H9 (cell line): ENCODE measurements at regions not wholly inside any gene's neighbourhood (a gene's known extent, or its start where the extent isn't known, plus 50 kb on each side); places are given as distances from the start of the nearest gene placed in this dataset.

Experiments
- DNase-seq: peaks from one replicate; pipeline ENCODE4 v3.0.0-alpha.2; 2017
- H2AFZ ChIP-seq: one replicate; pipeline ENCODE4 v1.6.1; 2013; ENCODE audit warnings: mild to moderate bottlenecking, low read length, control low read depth, moderate library complexity
- H2AK5ac ChIP-seq: 2 replicates; pipeline ENCODE4 v1.6.1; 2013; ENCODE audit warnings: low read length, control low read depth, mixed read lengths; ENCODE audit not compliant: insufficient read length
- H2BK120ac ChIP-seq: one replicate; pipeline ENCODE4 v1.6.1; 2013; ENCODE audit warnings: low read depth, mild to moderate bottlenecking, low read length, control low read depth, inconsistent platforms; ENCODE audit not compliant: poor library complexity, severe bottlenecking
- H2BK12ac ChIP-seq: 2 replicates; pipeline ENCODE4 v1.6.1; 2013; ENCODE audit warnings: low read length, control low read depth, mixed read lengths, low read depth; ENCODE audit not compliant: insufficient read length
- H2BK15ac ChIP-seq: 2 replicates; pipeline ENCODE4 v1.6.1; 2013; ENCODE audit warnings: low read depth, low read length, control low read depth
- H2BK20ac ChIP-seq: one replicate; pipeline ENCODE4 v1.6.1; 2013; ENCODE audit warnings: low read depth, mild to moderate bottlenecking, low read length, control low read depth, inconsistent platforms; ENCODE audit not compliant: poor library complexity, severe bottlenecking
- H2BK5ac ChIP-seq: 2 replicates; pipeline ENCODE4 v1.6.1; 2013; ENCODE audit warnings: low read length, control low read depth, mixed read lengths; ENCODE audit not compliant: insufficient read length
- H3K14ac ChIP-seq: 2 replicates; pipeline ENCODE4 v1.6.1; 2013; ENCODE audit warnings: low read length, control low read depth; ENCODE audit not compliant: insufficient read depth
- H3K18ac ChIP-seq: 2 replicates; pipeline ENCODE4 v1.6.1; 2013; ENCODE audit warnings: low read depth, mild to moderate bottlenecking, mixed read lengths, low read length, control low read depth; ENCODE audit not compliant: insufficient read length
- H3K23ac ChIP-seq: 2 replicates; pipeline ENCODE4 v1.6.1; 2013; ENCODE audit warnings: low read length, control low read depth, mixed read lengths, low read depth; ENCODE audit not compliant: insufficient read length
- H3K23me2 ChIP-seq: 2 replicates; pipeline ENCODE4 v1.6.1; 2013; ENCODE audit warnings: low read depth, mild to moderate bottlenecking, mixed read lengths, low read length, control low read depth; ENCODE audit not compliant: insufficient read length, poor library complexity, severe bottlenecking
- H3K27ac ChIP-seq: 2 replicates; pipeline ENCODE4 v1.5.1; 2013; ENCODE audit warnings: low read length, control low read depth, mixed read lengths, low read depth; ENCODE audit not compliant: insufficient read length
- H3K27me3 ChIP-seq: 2 replicates; pipeline ENCODE4 v1.6.1; 2013; ENCODE audit warnings: low read length, control low read depth, inconsistent platforms; ENCODE audit not compliant: insufficient read depth
- H3K4ac ChIP-seq: 2 replicates; pipeline ENCODE4 v1.6.1; 2013; ENCODE audit warnings: low read depth, mild to moderate bottlenecking, control low read depth, inconsistent platforms, low read length, moderate library complexity
- H3K4me1 ChIP-seq: 2 replicates; pipeline ENCODE4 v1.6.1; 2013; ENCODE audit warnings: low read length, control low read depth, inconsistent platforms; ENCODE audit not compliant: insufficient read depth
- H3K4me2 ChIP-seq: 2 replicates; pipeline ENCODE4 v1.6.1; 2013; ENCODE audit warnings: low read length, control low read depth, mixed read lengths; ENCODE audit not compliant: insufficient read length, insufficient read depth
- H3K56ac ChIP-seq: 2 replicates; pipeline ENCODE4 v1.6.1; 2013; ENCODE audit warnings: low read depth, mild to moderate bottlenecking, mixed read lengths, low read length, control low read depth; ENCODE audit not compliant: insufficient read length
- H3K79me1 ChIP-seq: 2 replicates; pipeline ENCODE4 v1.6.1; 2013; ENCODE audit warnings: low read depth, mild to moderate bottlenecking, moderate library complexity, low read length, control low read depth, inconsistent platforms; ENCODE audit not compliant: insufficient read depth, poor library complexity, severe bottlenecking
- H3K79me2 ChIP-seq: 2 replicates; pipeline ENCODE4 v1.6.1; 2013; ENCODE audit warnings: low read length, control low read depth, inconsistent platforms; ENCODE audit not compliant: insufficient read depth
- H3K9ac ChIP-seq: 2 replicates; pipeline ENCODE4 v1.6.1; 2013; ENCODE audit warnings: low read length, control low read depth, mixed read lengths; ENCODE audit not compliant: insufficient read length; ENCODE audit errors: extremely low read depth
- H3K9me3 ChIP-seq: one replicate; pipeline ENCODE4 v1.6.1; 2013; ENCODE audit warnings: low read depth, low read length, inconsistent platforms; ENCODE audit not compliant: control insufficient read depth
- H3T11ph ChIP-seq: one replicate; pipeline ENCODE4 v1.6.1; 2013; ENCODE audit warnings: mild to moderate bottlenecking, low read length, control low read depth, inconsistent platforms
- H4K20me1 ChIP-seq: one replicate; pipeline ENCODE4 v1.6.1; 2013; ENCODE audit not compliant: control insufficient read depth, insufficient read length, insufficient read depth
- H4K5ac ChIP-seq: 2 replicates; pipeline ENCODE4 v1.6.1; 2013; ENCODE audit warnings: low read depth, mild to moderate bottlenecking, mixed read lengths, low read length, control low read depth; ENCODE audit not compliant: insufficient read length
- H4K8ac ChIP-seq: replicated peaks from 2 replicates; pipeline ENCODE4 v1.6.1; 2013; ENCODE audit warnings: low read length, control low read depth, mixed read lengths, low read depth; ENCODE audit not compliant: insufficient read length
- H4K91ac ChIP-seq: 2 replicates; pipeline ENCODE4 v1.6.1; 2013; ENCODE audit warnings: low read depth, mild to moderate bottlenecking, moderate library complexity, mixed read lengths, low read length, control low read depth; ENCODE audit not compliant: insufficient read length
- H3K27ac Mint-ChIP-seq, 3 experiments: 2 replicates in 2 of 3; 3 replicates in 1 of 3; pipeline ENCODE4 v1.8.0; 2020 to 2021; ENCODE audit warnings: mixed read lengths in 3 of 3, mild to moderate bottlenecking in 1 of 3, moderate library complexity in 1 of 3
- H3K27me3 Mint-ChIP-seq: 2 replicates; pipeline ENCODE4 v1.8.0; 2021; ENCODE audit warnings: low read depth, mild to moderate bottlenecking, moderate library complexity, mixed read lengths
- H3K36me3 Mint-ChIP-seq, 3 experiments: 2 replicates in 2 of 3; 3 replicates in 1 of 3; pipeline ENCODE4 v1.8.0; 2020 to 2021; ENCODE audit warnings: low read depth in 3 of 3, mixed read lengths in 3 of 3; ENCODE audit not compliant: insufficient read depth in 1 of 3
- H3K4me1 Mint-ChIP-seq, 2 experiments: 2 replicates each; pipeline ENCODE4 v1.8.0; 2020; ENCODE audit warnings: mixed read lengths in 2 of 2
- H3K4me3 Mint-ChIP-seq, 2 experiments: 2 replicates in 1 of 2; 3 replicates in 1 of 2; pipeline ENCODE4 v1.8.0; 2020 to 2021; ENCODE audit warnings: mild to moderate bottlenecking in 2 of 2, mixed read lengths in 2 of 2, moderate library complexity in 1 of 2
- H3K9me3 Mint-ChIP-seq, 2 experiments: 2 replicates in 1 of 2; 3 replicates in 1 of 2; pipeline ENCODE4 v1.8.0; 2020; ENCODE audit warnings: mild to moderate bottlenecking in 2 of 2, mixed read lengths in 2 of 2, moderate library complexity in 1 of 2
- TF ChIP-seq, protein P1 (sequence below): fragments of 200-600 bp; sonication (generic); conservative IDR thresholded peaks from 3 replicates; pipeline ENCODE4 v1.8.0; 2021; ENCODE audit warnings: antibody characterized with exemption, mild to moderate bottlenecking

DNA sequence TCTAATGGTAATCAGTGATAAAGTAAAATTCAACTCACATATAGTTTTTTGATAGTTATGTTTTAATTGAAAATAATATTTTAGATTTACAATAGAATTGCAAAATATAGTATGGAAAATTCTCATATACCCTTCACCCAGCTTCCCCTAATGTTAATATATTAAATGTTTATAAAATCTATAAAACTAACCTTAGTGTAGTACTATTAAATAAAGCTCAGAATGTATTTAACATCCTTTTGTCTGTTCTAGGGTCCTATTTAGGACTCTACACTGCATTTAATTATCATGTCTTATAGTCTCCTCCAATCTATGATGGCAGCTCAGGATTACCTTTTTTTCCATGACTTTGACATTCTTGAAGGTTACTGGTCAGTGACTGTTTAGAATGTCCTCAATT, 389.2 kb downstream of the LMX1A start:
- Histone ChIP-seq H2BK20ac (no peak overlapping the region), H2BK15ac (no peak overlapping the region), H4K20me1 (no peaks in the 10 kb centered on the region), H3K56ac (no peak overlapping the region), H3K4ac (no peak overlapping the region), H3K9me3 (no peaks in the 10 kb centered on the region), H2BK120ac (no peak overlapping the region), H3K27ac (no peak overlapping the region), H4K8ac (no peak overlapping the region), H3K79me1 (no peaks in the 10 kb centered on the region), H3K23me2 (no peaks in the 10 kb centered on the region), H4K5ac (no peak overlapping the region), H3K79me2 (no peaks in the 10 kb centered on the region), H3K14ac (no peak overlapping the region), H2BK12ac (no peak overlapping the region), H3K27me3 (no peaks in the 10 kb centered on the region), H2AFZ (no peak overlapping the region), H4K91ac (no peak overlapping the region), H3K9ac (no peak overlapping the region), H3K18ac (no peak overlapping the region), H3K23ac (no peak overlapping the region), H2AK5ac (no peak overlapping the region), H3T11ph (no peak overlapping the region), H2BK5ac (no peak overlapping the region), H3K4me2 (no peak overlapping the region), H3K4me1 (no peaks in the 10 kb centered on the region; the same call in 1 of the 2 replicates)
- Mint-ChIP-seq H3K4me1 (peaks cover 8 to 9% of the 10 kb centered on the region in 2 experiments; a peak in 3 of 4 replicates), H3K4me3 (no peak overlapping the region), H3K27ac (no peak overlapping the region), H3K27me3 (no peaks in the 10 kb centered on the region), H3K36me3 (no peaks in the 10 kb centered on the region), H3K9me3 (no peaks in the 10 kb centered on the region)
- DNase-seq, result no peak
- TF ChIP-seq, protein P1, sequence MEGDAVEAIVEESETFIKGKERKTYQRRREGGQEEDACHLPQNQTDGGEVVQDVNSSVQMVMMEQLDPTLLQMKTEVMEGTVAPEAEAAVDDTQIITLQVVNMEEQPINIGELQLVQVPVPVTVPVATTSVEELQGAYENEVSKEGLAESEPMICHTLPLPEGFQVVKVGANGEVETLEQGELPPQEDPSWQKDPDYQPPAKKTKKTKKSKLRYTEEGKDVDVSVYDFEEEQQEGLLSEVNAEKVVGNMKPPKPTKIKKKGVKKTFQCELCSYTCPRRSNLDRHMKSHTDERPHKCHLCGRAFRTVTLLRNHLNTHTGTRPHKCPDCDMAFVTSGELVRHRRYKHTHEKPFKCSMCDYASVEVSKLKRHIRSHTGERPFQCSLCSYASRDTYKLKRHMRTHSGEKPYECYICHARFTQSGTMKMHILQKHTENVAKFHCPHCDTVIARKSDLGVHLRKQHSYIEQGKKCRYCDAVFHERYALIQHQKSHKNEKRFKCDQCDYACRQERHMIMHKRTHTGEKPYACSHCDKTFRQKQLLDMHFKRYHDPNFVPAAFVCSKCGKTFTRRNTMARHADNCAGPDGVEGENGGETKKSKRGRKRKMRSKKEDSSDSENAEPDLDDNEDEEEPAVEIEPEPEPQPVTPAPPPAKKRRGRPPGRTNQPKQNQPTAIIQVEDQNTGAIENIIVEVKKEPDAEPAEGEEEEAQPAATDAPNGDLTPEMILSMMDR, result no peak
